Ramos (cell line): ENCODE measurements at regions not wholly inside any gene's neighbourhood (a gene's known extent, or its start where the extent isn't known, plus 50 kb on each side); places are given as distances from the start of the nearest gene placed in this dataset.

Experiments used
- in situ Hi-C: fragments of 300-500 bp; cut with MboI; formaldehyde crosslinking; loops from one replicate; pipeline ENCODE4 v1.14.3; 2022; ENCODE audit warnings: low sequenced_read_pairs; ENCODE audit not compliant: unreplicated experiment

GRCh38 chr18:7341581-7342337 is 110.9 kb downstream of the LRRC30 start:
- in situ Hi-C loops, result no loop called here

GRCh38 chr18:7349181-7349837 is 118.4 kb downstream of the LRRC30 start:
- in situ Hi-C loops, result no loop called here

DNA sequence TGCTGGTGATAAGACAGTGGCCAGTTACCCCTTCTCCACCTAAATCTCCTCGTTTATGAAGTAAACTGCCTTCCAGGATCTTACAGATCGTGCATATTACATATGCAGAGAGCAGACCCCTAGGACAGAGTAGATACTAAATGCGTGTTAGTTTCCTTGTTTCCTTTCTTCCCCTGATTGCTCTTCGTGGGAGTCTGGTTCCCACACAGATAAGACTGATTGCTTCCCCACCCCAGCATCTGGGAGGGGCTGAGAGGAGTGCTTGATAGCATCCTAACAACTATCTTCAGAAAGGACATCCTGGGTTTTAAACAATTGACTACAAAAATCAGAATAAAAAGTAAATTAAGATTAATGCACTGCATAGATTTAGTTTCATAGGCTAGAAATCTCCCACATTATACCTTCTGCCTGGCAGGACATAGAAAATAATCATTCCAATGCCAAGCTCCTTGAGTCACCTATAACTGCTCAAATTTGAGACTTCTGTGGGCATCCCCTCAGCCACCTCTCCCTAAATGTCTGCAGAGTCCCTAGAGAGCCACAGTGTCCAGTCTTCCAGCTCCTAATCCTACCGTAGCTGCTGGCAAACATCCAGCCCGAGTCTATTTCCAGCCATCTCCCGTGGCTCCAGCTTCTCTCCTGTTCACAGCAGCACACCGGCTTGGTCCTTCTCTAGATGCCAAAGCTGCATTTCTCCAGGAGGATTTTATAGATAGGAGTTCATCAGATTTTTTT is 128.3 kb downstream of the LRRC30 start:
- in situ Hi-C loops, result no loop called here

DNA sequence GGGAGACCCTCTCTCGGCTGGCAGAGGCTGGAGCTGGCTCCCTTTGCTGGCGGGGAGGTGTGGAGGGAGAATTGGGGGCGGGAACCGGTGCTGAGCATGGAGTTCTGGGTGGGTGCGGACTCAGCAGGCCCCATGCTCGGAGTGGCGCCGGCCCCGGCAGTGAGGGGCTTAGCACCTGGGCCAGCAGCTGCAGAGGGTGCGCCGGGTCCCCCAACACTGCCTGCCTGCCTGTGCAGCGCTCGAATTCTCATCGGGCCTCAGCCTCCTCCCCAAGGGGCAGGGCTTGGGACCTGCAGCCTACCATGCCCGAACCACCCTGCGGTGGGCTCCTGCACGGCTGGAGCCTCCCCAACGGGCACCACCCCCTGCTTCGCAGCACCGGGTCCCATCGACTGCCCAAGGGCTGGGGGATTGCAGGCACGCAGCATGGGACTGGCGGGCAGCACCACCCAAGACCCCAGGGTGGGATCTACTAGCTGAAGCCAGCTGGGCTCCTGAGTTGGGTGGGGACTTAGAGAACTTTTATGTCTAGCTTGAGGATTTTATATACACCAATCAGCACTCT is 129.8 kb downstream of the LRRC30 start:
- in situ Hi-C loops, result no loop called here

DNA sequence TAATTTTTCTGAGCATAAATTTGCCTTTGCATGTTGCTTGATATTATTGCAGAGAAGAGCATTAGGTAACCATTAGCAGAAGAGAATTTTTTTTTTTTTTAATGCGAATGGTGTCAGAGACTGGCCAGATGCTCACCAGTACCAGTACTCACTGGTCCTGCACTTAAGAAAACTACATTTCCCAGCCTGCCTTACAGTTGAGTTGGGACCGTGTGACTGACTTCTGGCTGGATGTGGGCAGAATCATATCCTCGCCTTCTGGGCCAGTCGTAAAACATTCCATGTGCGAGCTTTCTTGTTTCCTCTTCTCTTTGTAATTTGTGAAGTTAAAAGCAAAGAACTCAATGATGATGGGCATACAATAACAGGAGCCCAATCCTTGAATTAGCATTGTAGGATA is 132.4 kb downstream of the LRRC30 start:
- in situ Hi-C loops, result no loop called here

GRCh38 chr18:7366597-7366996 is 135.7 kb downstream of the LRRC30 start:
- in situ Hi-C loops, result no loop called here

- in situ Hi-C loops, result no loop called here
These were observed 136.4 kb downstream of the LRRC30 start for GRCh38 chr18:7367336-7367735.

- in situ Hi-C loops, result no loop called here
These were observed 138.1 kb downstream of the LRRC30 start for GRCh38 chr18:7369006-7369405.

- in situ Hi-C loops, result no loop called here
These were observed 139.5 kb downstream of the LRRC30 start for GRCh38 chr18:7370375-7370774.

DNA sequence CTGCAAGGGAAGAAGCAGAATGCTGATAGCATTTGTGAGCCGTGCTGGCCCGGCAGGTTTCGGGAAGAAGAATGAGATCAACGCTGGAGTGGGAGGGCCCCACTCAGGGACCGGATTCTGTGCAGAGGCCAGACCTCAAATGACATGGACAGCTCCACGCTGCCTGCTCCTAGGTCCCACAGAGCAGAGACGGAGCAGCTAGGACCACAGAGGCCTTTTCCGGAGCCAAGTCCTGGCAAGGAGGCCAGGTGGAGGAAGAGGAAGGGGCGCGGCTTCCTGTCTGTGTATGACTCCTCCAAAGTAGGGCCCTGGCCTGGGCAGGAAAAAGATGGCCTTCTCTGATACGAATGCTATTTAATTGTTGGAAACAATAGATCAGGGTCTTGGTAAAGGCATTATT is 139.9 kb downstream of the LRRC30 start:
- in situ Hi-C loops, result no loop called here

GRCh38 chr18:7373441-7373840 is 142.6 kb downstream of the LRRC30 start:
- in situ Hi-C loops, result no loop called here

GRCh38 chr18:7381307-7381706 is 150.4 kb downstream of the LRRC30 start:
- in situ Hi-C loops, result loop anchor here (25.0 kb wide), 1 partner anchor 94 kb away; no protein-coding TSS in a partner anchor

DNA sequence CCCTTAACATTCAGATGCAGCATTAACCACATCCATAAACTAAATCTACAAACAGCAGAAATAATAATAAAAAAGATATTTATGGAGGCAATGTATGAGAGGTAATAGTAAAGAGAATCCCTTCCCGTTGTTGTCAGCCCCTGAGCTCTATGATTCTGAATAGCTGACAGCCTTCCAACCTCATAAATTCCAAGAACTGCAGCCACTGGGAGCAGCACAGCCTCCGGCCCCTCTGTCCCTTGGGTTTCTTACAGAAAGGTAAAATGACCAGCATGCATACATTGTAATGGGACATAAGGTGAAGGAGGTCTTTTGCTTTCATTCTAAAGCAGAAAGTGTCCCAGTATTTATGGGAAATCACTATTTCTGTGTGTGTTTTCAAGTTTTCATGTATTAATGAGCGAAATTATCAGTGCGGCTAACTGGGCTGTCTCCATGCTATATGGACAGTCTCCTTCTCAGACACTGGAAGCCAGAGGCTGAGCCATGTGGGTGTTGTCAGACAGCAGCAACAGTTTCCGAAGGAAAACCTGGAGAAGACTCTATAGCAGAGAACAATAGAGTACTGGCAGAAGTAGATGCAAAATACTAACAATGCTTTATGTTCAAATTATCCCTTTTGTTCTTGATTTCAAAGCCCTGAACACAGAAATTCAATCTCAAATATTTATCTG is 151.6 kb downstream of the LRRC30 start:
- in situ Hi-C loops, result loop anchor here (25.0 kb wide), 1 partner anchor 95 kb away; no protein-coding TSS in a partner anchor

DNA sequence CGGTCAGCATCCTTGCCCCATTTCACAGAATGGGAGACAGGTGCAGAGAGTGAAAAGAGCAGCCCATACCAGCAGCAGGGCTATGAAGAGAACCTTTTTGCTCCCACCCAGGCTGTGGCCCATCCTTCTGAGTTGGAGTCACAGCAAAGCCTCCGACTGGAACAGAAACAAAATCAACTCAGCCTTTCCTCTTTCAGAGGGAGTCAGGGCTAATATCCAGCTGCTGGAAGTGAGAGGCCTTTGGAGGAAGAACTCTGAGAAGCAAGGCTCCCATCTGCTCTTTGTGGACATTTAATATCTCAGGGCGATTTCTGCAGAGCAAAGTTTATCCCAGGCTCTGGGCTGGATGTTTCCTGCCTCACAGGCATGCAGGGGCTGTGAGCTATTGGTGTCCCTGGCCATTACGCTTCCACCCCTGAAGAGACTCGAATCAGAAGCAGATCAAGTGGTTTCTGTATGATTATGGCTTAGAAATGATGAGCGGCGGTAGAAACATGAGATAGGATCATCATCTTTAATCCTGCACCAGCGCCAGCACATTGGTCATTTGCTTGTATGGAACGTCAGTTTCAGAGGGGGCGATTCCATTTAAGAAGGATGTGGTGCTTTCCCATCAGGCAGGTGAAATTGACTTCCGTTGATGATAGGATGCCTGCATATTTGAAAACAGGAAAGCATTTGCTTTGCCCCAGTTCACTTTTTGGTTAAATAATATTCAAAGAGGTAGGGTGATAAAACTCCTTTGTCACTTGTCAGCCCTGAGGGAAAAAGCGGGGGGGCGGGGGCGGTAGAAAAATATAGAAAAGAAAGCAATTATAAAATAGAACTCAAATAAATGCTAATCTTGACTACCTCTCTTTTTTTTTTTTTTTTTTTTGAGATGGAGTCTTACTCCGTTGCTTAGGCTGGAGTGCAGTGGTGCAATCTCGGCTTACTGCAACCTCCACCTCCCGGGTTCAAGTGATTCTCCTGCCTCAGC is 152.4 kb downstream of the LRRC30 start:
- in situ Hi-C loops, result loop anchor here (25.0 kb wide), 1 partner anchor 96 kb away; no protein-coding TSS in a partner anchor

GRCh38 chr18:7388741-7389140 is 157.9 kb downstream of the LRRC30 start:
- in situ Hi-C loops, result loop anchor here (25.0 kb wide), 1 partner anchor 101 kb away; no protein-coding TSS in a partner anchor

DNA sequence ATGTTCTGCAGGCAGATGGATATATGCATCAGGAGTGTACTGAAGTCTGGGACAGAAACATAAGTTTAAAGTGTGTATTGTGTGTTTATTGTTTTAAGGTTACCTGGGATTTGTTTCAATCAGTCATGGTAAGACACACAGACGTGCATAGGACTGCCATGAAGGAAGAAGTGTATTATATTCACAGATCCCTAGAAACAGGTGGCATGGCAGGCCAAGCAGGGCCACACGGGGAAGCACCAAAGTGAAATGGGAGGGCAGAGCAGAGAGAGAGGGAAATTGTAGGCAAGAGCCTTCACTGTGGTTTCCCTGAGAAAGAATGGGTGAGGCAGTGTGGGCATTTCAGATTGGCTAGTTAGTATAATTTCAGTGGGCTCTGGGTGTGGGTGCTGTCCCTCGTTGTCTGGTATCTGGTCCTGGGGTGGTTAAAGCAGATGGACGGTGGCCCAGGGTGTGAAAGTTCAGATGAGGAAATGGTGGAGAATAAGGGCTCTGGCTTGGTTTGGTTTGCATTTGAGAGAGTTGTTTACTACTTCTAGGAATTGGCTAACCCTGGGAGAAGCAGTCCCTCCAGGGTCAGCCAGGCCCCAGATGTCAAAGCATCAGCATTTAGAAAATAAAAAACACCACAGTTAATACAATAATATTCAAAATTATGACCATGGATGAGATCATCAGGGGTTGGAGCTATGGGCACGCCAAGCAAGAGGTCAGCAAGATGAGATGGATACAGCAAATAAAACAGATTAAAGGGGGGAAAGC is 160.0 kb downstream of the LRRC30 start:
- in situ Hi-C loops, result loop anchor here (25.0 kb wide), 1 partner anchor 104 kb away; no protein-coding TSS in a partner anchor

- in situ Hi-C loops, result loop anchor here (25.0 kb wide), 1 partner anchor 106 kb away; no protein-coding TSS in a partner anchor
These were observed 162.2 kb downstream of the LRRC30 start for GRCh38 chr18:7393080-7393479.

GRCh38 chr18:7394050-7394659 is 163.3 kb downstream of the LRRC30 start:
- in situ Hi-C loops, result loop anchor here (25.0 kb wide), 1 partner anchor 107 kb away; no protein-coding TSS in a partner anchor
